ENCODE measurements at regions not wholly inside any gene's neighbourhood (a gene's known extent, or its start where the extent isn't known, plus 50 kb on each side); places are given as distances from the start of the nearest gene placed in this dataset.

GRCh38 chr10:3709456-3710060 lies 75.5 kb downstream of the KLF6 start:
- TF ChIP-seq CTCF (IDR thresholded peaks at IDR 0.05; ENCODE audit: low read depth, low read length, poor library complexity, severe bottlenecking), result no peak
- TF ChIP-seq EZH2phosphoT487 (IDR thresholded peaks at IDR 0.05; ENCODE audit: borderline replicate concordance, low read length), result no peak
